GM18507 (cell line): ENCODE measurements at regions not wholly inside any gene's neighbourhood (a gene's known extent, or its start where the extent isn't known, plus 50 kb on each side); places are given as distances from the start of the nearest gene placed in this dataset.
"Not testable (repeated sequence)": the region's sequence is repeated elsewhere in the genome, so short reads cannot be mapped to it uniquely, and the experiment has no call there.

Experiments used
- DNase-seq: peaks from one replicate; pipeline ENCODE4 v3.0.0; 2011; ENCODE audit warnings: low read depth; ENCODE audit not compliant: insufficient read length; ENCODE audit errors: extremely low spot score
- FAIRE-seq: peaks from 2 replicates; lab custom pipeline; 2011; peaks lifted over from hg19 to GRCh38; lab: Jason Lieb, UNC

GRCh38 chrY:11769937-11770336 lies 931.1 kb upstream of the USP9Y start:
- no peak for DNase-seq
- FAIRE-seq: peak; percentile 53

DNA sequence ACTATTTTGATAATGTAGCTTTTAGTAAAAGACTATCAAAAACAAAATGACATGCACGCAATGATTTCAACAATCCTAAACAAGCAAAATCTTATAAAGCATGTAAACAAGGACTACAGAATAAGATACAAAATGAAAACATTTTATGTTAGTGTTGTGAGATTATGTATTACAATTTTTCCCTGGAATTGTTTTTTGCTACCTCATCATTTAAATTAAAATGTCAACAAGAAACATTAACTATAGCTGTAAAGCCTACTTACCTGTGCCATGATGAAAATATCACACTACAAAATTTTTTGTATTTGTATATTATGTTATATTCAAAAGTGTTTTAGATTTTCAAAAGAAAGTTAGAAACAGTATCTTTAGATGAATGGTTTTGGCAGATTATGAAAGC lies 921.3 kb upstream of the USP9Y start:
- not testable (repeated sequence) for FAIRE-seq, DNase-seq

- not testable (repeated sequence) for FAIRE-seq, DNase-seq
Observed at GRCh38 chrY:11789057-11789456, 912.0 kb upstream of the USP9Y start.

DNA sequence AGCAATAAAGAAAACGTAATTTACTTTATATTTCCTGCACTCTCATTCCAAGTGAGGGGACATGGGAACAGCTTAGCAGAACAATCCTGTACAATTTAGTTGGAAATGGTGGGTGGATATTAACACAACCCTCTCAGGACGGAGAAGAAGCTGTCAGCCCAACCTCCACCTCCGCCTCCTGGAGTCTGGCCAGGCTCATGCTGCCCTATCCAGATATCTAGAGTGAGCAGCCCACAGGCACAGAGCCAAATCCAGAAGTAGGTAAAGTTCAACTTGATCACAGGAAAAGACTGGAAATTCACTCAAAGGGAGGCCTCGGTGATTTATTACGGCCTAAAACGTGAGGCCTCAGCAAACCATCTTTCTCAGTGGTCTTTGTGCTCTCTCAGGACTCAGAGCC lies 877.3 kb upstream of the USP9Y start:
- not testable (repeated sequence) for FAIRE-seq

GRCh38 chrY:11834197-11834596 lies 866.8 kb upstream of the USP9Y start:
- FAIRE-seq, DNase-seq: not testable (repeated sequence)

More for the DNA sequence above, 877.3 kb upstream of the USP9Y start:
- DNase-seq: not testable (repeated sequence)
